Adrenal gland (tissue), 5 donors: ENCODE measurements at regions not wholly inside any gene's neighbourhood (a gene's known extent, or its start where the extent isn't known, plus 50 kb on each side); places are given as distances from the start of the nearest gene placed in this dataset.

Source experiments
- CTCF ChIP-seq, 6 experiments: fragments of 450-650 bp in 4 of 6; fragments of 200-600 bp in 2 of 6; sonication (generic) in 1 of 6; IDR thresholded peaks; 1 replicate in 5 of 6; 2 replicates in 1 of 6; pipeline versions ENCODE4 v1.5.1 to v1.8.0; 2016 to 2021; ENCODE audit warnings: antibody characterized with exemption in 6 of 6, mild to moderate bottlenecking in 2 of 6, moderate library complexity in 1 of 6
- POLR2A ChIP-seq, 2 donors: fragments of 450-650 bp; IDR thresholded peaks; one replicate each; pipeline ENCODE4 v1.6.1; 2017; ENCODE audit warnings: antibody characterized with exemption in 2 of 2, mild to moderate bottlenecking in 2 of 2, moderate library complexity in 1 of 2
- donor health status: DM: no; HTN: no; CAD: no.

GRCh38 chr7:31462636-31463035 is 51.3 kb upstream of the ITPRID1 start:
- TF ChIP-seq POLR2A (IDR thresholded peaks at IDR 0.05), result no peak
- no peak for TF ChIP-seq CTCF (IDR thresholded peaks at IDR 0.05)
